ENCODE measurements at regions not wholly inside any gene's neighbourhood (a gene's known extent, or its start where the extent isn't known, plus 50 kb on each side); places are given as distances from the start of the nearest gene placed in this dataset.

GRCh38 chr5:107153283-107153682 lies 517.5 kb downstream of the EFNA5 start:
- TF ChIP-seq POLR2AphosphoS5 (IDR thresholded peaks at IDR 0.05; ENCODE audit: borderline replicate concordance, low read depth, low read length), result no peak
- TF ChIP-seq EZH2 (IDR thresholded peaks at IDR 0.05), result no peak

Data from SK-N-MC (cell line).